Adipocyte (in vitro differentiated cells): ENCODE measurements at regions not wholly inside any gene's neighbourhood (a gene's known extent, or its start where the extent isn't known, plus 50 kb on each side); places are given as distances from the start of the nearest gene placed in this dataset.

Experiments
- DNase-seq: peaks from one replicate; pipeline ENCODE4 v3.0.0-alpha.2; 2015; ENCODE audit warnings: low read depth
- H3K27me3 ChIP-seq: replicated peaks from 2 replicates; pipeline ENCODE4 v1.7.0; 2013; ENCODE audit warnings: mild to moderate bottlenecking, low read length, moderate library complexity; ENCODE audit not compliant: control insufficient read depth, insufficient read depth
- H3K36me3 ChIP-seq: 2 replicates; pipeline ENCODE4 v1.7.0; 2013; ENCODE audit warnings: low read length, mild to moderate bottlenecking, moderate library complexity; ENCODE audit not compliant: control insufficient read depth, insufficient read depth, severe bottlenecking
- H3K4me1 ChIP-seq: 2 replicates; pipeline ENCODE4 v1.7.0; 2013; ENCODE audit warnings: mild to moderate bottlenecking, low read length, moderate library complexity; ENCODE audit not compliant: control insufficient read depth, insufficient read depth
- H3K4me3 ChIP-seq: 2 replicates; pipeline ENCODE4 v1.7.0; 2013; ENCODE audit warnings: mild to moderate bottlenecking, low read length, moderate library complexity
- H3K9ac ChIP-seq: 2 replicates; pipeline ENCODE4 v1.7.0; 2013; ENCODE audit warnings: mild to moderate bottlenecking, low read length, moderate library complexity
- H3K9me3 ChIP-seq: 2 replicates; pipeline ENCODE4 v1.7.0; 2013; ENCODE audit warnings: mild to moderate bottlenecking, low read length, moderate library complexity; ENCODE audit not compliant: control insufficient read depth

DNA sequence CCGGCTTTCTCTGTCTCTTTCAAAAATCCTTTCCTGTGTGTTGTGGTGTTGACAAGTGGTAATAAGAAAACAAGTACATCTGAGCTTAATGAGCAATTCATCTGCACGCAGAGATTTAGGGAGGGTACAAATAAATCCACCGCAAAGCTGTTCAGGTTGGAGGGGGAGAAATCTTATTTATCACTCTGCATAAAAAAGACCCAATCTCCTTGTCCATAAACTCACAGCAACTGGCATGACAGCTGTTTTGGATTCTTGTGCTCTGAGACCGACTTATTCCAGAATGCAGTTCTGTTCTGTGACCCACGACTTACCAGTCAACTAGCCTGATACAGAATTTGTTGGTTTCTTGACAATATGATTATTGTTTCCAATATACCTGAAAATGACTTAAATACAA lies 380.1 kb downstream of the SOX11 start:
- no peak overlapping the region for H3K4me3 ChIP-seq
- H3K27me3 ChIP-seq: no peaks in the 10 kb centered on the region
- no peaks in the 10 kb centered on the region for H3K36me3 ChIP-seq
- H3K9me3 ChIP-seq: no peaks in the 10 kb centered on the region
- DNase-seq: no peak
- H3K4me1 ChIP-seq: no peaks in the 10 kb centered on the region
- H3K9ac ChIP-seq: no peak overlapping the region

DNA sequence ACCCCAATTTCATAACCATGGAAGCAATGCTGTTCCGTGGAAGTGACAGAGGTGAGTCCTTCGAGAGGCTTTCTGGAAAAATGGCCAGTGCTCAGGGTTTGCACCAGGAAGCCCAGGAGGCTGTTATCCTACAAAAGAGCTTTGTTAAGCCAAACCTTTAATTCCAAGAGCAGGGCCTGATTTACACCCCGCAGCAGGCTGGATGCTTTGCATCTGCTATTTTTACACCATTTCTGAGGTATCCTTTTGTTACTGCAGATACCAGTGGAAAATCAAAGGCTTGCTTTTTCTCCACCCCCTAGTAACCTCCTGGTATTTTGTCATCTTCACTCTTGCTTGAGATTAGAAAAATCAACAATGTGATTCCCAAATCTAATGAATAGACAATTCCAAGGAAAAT lies 380.6 kb downstream of the SOX11 start:
- no peak overlapping the region for H3K4me3 ChIP-seq
- no peak for DNase-seq
- no peaks in the 10 kb centered on the region for H3K27me3 ChIP-seq
- no peak overlapping the region for H3K9ac ChIP-seq
- no peaks in the 10 kb centered on the region for H3K4me1 ChIP-seq
- no peaks in the 10 kb centered on the region for H3K36me3 ChIP-seq
- H3K9me3 ChIP-seq: no peaks in the 10 kb centered on the region

DNA sequence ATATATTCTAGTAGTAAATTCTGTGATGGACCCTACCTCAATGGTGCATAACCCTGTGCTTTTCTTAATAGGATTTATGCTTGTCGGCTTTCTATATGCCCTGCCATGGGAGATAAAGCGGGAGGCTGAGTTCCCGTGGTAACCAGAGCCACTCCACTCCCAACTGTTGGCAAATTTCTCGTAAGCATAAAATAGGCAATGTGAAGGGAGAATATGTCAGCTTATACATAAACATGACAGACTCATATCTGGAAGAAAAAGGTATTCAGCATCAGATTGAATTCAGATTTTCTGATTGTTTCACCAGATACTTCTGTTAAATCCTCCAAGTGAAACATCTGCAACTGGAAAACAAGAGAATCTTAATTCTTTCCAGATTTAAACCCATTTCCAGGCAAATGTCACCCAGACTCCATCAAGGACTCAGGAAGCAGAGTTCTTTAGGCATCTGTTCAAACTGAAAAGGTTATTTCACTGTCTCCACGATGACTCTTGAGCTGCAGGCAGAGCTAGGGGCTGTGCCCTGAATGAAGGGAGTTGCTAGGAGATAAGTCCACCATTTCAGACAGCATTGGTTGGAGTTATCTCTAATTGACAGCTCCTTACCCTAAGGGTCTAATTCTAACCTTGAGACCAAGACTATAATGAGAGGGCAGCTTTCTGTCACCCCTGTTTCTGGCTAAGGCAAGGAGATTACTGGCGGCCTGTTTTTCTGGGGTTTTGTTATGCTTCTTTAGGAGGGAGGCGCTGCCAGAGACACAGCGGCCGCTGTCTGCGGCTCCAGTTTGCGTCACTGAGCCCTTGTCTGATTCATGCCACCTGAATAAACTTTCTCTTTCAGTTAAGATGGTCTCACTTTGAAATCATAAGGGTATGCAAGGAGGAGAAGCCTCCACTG lies 381.3 kb downstream of the SOX11 start:
- no peaks in the 10 kb centered on the region for H3K36me3 ChIP-seq
- H3K4me3 ChIP-seq: no peak overlapping the region
- no peaks in the 10 kb centered on the region for H3K4me1 ChIP-seq
- H3K27me3 ChIP-seq: no peaks in the 10 kb centered on the region
- H3K9me3 ChIP-seq: no peaks in the 10 kb centered on the region
- DNase-seq: peak; percentile 52
- H3K9ac ChIP-seq: no peak overlapping the region

DNA sequence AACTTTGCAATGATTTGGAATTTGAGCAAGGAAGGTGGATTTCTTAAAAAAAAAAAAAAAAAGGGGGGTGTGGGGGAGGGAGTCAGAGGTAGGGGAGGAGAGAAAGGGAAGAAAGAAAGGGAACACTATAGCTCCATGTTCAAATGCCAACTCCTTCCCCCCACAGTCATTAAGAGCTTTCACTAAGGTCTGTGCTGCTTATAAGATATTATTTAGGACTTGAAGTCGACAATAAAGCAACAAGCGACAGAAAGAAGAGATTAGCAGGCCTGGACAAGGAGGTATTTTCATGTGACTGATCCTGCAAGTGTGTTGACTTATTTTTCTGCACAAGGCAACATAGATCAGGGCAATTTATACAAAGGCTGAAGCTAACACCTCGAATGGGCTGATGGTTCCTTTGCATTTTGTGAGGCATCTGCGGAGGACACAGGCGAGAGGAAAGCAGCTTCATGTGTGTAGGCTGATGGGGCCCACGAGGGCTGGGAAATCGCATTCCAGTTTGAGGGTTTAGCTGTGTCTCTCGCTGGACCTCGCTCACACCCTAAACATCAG lies 382.0 kb downstream of the SOX11 start:
- H3K4me1 ChIP-seq: no peaks in the 10 kb centered on the region
- no peak overlapping the region for H3K9ac ChIP-seq
- H3K9me3 ChIP-seq: no peaks in the 10 kb centered on the region
- H3K36me3 ChIP-seq: no peaks in the 10 kb centered on the region
- DNase-seq: no peak
- no peaks in the 10 kb centered on the region for H3K27me3 ChIP-seq
- H3K4me3 ChIP-seq: no peak overlapping the region

DNA sequence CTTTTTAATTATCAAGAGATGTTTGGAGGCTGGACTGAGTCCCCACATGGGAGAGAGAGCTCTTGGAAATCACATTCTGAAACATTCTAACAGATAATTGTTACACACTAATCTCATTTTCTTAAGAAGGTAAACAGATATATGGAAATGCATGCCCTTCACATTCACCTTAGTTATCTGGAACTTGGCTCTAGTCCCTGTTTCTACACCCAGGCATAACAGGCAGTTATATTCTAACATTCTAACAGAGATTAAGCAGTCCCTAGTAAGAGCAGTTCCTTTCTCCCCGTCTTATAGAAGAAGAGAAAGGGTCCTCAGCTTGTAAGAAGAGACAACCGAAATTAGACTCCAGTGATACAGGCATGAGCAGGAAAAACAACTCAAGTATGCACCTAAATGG lies 385.4 kb downstream of the SOX11 start:
- Histone ChIP-seq H3K27me3 (no peaks in the 10 kb centered on the region), H3K4me3 (no peak overlapping the region), H3K4me1 (no peaks in the 10 kb centered on the region), H3K36me3 (no peaks in the 10 kb centered on the region), H3K9me3 (no peaks in the 10 kb centered on the region), H3K9ac (no peak overlapping the region)
- DNase-seq: no peak

DNA sequence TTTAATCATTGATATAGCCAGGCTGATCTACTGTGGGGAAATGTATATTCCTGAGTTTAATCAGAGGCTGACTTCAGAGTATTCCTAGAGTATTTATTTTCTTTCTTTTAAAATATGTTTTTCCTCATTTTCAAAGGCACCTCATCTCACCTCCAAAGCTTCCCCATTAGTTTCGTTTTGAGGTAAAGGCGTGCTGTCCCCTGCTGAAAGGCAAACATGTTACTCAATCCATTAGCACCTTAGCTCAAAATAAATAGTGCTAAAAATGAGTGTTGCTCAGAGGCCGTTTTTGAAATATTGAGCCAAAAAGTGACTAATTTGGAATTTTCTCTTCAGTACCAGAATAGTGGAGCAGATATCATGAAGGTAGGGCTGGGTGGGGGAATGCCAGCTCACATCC lies 386.2 kb downstream of the SOX11 start:
- Histone ChIP-seq H3K36me3 (no peaks in the 10 kb centered on the region), H3K9ac (no peak overlapping the region), H3K4me3 (no peak overlapping the region), H3K27me3 (no peaks in the 10 kb centered on the region), H3K9me3 (no peaks in the 10 kb centered on the region), H3K4me1 (no peaks in the 10 kb centered on the region)
- DNase-seq: no peak

DNA sequence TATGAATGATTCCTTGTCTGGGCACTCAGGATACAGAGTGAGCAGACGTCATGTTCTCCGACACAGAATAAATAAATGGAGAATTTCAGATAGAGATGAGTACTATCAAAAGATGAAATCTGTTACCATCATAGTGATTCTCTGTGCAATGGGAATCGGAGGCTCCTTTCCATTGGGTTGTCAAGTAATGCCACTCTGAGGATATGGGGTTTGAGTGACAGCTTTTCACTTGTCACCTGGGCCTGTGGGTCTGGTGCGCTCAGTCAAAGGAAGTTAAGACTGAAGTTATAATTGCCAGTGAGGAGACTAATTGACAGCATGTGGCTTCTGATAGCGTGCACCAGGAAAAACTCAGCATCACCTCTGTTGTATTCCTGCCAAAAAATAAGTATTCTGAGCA lies 387.2 kb downstream of the SOX11 start:
- DNase-seq: no peak
- no peak overlapping the region for H3K9ac ChIP-seq
- no peak overlapping the region for H3K4me3 ChIP-seq
- H3K9me3 ChIP-seq: no peaks in the 10 kb centered on the region
- no peaks in the 10 kb centered on the region for H3K36me3 ChIP-seq
- no peaks in the 10 kb centered on the region for H3K4me1 ChIP-seq
- H3K27me3 ChIP-seq: no peaks in the 10 kb centered on the region

DNA sequence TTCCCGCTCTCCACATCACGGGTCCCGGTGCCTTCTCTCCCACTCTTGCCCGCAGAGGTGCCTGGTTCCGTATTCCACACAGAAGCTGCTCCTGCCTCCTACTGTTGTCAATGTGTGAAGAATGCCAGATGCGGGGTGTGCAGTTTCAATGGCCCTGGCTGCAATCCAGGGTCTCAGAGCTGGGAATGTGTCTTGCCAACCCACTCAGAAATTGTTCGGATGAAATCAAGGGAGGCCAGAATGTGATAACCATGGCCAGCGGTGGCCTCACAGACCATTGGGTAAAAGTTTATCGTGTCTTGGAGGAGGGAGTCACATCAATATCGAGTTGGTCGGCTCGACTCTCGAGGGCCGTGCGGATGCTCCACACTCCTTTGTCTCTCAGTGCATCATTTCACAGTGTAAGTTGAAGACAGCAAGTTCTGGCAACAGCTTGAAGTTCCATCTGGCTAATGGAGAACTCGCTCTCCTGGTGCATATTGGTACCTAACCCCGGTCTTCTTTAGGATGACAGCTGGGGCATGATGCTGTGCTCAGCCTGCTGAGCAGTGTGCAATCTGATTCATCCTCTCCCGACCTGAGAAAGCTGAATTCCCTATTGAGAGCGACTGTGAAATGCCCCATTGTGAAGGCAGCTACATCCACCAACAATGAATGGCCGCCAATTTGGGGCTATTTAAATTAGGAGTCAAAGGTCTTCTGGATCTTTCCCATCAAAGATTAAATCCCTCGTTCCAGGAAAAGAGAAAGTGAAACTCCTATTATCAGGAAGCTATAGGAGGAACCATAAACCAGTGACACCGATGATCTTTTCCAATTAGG lies 389.0 kb downstream of the SOX11 start:
- H3K36me3 ChIP-seq: no peaks in the 10 kb centered on the region
- H3K9ac ChIP-seq: no peak overlapping the region
- no peak for DNase-seq
- H3K27me3 ChIP-seq: no peaks in the 10 kb centered on the region
- no peaks in the 10 kb centered on the region for H3K4me1 ChIP-seq
- H3K9me3 ChIP-seq: no peaks in the 10 kb centered on the region
- no peak overlapping the region for H3K4me3 ChIP-seq

DNA sequence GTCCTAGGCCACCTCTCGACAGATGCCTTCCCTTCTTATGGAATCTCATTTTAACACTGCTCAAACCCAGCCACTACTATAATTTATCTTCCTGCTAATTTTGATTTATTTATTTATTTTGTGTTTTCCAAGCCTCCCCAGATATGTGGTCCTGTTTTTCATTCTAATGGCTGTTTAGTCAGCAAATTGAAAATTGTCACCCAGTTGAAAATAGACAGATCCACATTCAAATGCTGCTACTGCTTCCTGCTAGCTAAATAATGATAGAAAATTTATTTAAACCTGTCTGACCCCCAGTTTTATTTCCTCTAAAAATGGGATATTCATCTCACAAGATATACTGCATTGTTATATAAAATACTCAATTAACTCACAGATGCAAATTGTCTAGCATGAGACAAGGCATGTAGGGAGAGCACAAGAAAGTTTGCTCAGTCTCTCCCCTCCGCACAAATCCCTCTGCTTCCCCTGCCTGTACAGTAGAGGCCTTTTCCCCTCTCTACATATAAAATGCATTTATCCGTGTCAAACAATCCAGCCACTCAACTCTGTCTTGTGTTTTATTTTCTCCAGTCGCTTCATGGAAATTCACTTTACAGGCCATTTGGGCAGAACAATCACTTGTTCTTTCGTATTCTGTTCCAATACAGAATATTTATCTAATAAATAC lies 389.9 kb downstream of the SOX11 start:
- Histone ChIP-seq H3K9me3 (peaks cover 5% of the 10 kb centered on the region), H3K36me3 (no peaks in the 10 kb centered on the region), H3K9ac (no peak overlapping the region), H3K4me3 (no peak overlapping the region), H3K27me3 (no peaks in the 10 kb centered on the region), H3K4me1 (no peaks in the 10 kb centered on the region)
- no peak for DNase-seq

DNA sequence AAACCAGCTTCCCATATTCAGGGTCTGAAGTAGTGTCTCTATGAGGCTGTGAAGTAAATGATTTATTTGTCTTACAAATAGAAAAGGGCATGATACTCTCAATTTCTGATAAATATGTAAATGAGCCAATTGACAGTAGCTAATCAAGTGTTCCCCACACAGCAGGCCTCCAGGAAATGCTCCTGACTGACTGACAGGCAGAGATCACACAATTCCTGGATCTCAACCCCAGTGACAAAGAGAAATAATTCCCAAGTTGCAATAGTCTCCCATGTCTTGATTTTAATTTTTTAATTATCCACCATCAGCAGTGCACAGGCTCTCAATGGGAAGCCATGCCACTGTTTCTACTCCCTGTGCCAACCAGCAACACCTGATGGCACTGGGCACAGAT lies 390.4 kb downstream of the SOX11 start:
- H3K27me3 ChIP-seq: no peaks in the 10 kb centered on the region
- H3K9me3 ChIP-seq: peaks cover 5% of the 10 kb centered on the region
- H3K36me3 ChIP-seq: no peaks in the 10 kb centered on the region
- no peaks in the 10 kb centered on the region for H3K4me1 ChIP-seq
- DNase-seq: no peak
- no peak overlapping the region for H3K9ac ChIP-seq
- H3K4me3 ChIP-seq: no peak overlapping the region

DNA sequence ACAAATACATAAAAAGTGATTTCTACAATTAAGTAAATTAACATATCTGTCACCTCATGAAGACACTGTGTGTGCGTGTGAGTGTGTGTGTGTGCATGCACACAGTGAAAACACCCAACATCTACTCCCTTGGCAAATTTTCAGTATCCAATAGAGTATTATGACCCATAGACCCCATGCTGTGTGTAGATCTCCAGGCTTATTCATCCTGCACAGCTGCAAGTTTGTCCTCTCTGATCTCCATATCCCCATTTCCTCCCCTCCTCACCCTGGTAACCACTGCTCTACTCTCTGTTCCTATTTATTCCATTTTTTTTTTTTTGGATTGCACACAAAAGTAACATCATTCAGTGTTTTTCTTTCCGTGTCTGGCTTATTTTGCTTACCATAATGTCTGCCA lies 391.0 kb downstream of the SOX11 start:
- H3K4me3 ChIP-seq: no peak overlapping the region
- H3K27me3 ChIP-seq: no peaks in the 10 kb centered on the region
- H3K4me1 ChIP-seq: no peaks in the 10 kb centered on the region
- H3K9me3 ChIP-seq: peaks cover 5% of the 10 kb centered on the region
- DNase-seq: no peak
- no peaks in the 10 kb centered on the region for H3K36me3 ChIP-seq
- H3K9ac ChIP-seq: no peak overlapping the region
